GM23338 (cell line): ENCODE measurements at regions not wholly inside any gene's neighbourhood (a gene's known extent, or its start where the extent isn't known, plus 50 kb on each side); places are given as distances from the start of the nearest gene placed in this dataset.

ENCODE experiments used
- EZH2 ChIP-seq: fragments of 200-600 bp; sonication (generic); IDR thresholded peaks from one replicate; pipeline ENCODE4 v1.8.0; 2017; ENCODE audit warnings: antibody characterized with exemption, mild to moderate bottlenecking, low read depth; ENCODE audit not compliant: unreplicated experiment
- EZH2phosphoT487 ChIP-seq: fragments of 200-600 bp; sonication (generic); IDR thresholded peaks from one replicate; pipeline ENCODE4 v1.8.1; 2018; ENCODE audit warnings: antibody characterized with exemption; ENCODE audit not compliant: unreplicated experiment
- POLR2AphosphoS5 ChIP-seq: IDR thresholded peaks from 2 replicates; pipeline ENCODE4 v1.6.1; 2016; ENCODE audit warnings: antibody characterized with exemption, low read depth
- STAT1 ChIP-seq: IDR thresholded peaks from one replicate; pipeline ENCODE4 v1.6.1; 2016; ENCODE audit warnings: antibody characterized with exemption; ENCODE audit not compliant: unreplicated experiment
- TF ChIP-seq, protein P1 (sequence below), 2 experiments: fragments of 200-600 bp in 1 of 2; sonication (generic) in 1 of 2; conservative IDR thresholded peaks; 2 replicates each; pipeline versions ENCODE4 v1.5.1 to v1.6.1; 2016 to 2017; ENCODE audit warnings: antibody characterized with exemption in 2 of 2, low read depth in 2 of 2, mild to moderate bottlenecking in 2 of 2, moderate library complexity in 1 of 2
- TF ChIP-seq, protein P2 (sequence below): IDR thresholded peaks from one replicate; pipeline ENCODE4 v1.6.1; 2018; ENCODE audit warnings: antibody characterized with exemption; ENCODE audit not compliant: unreplicated experiment
- TF ChIP-seq, protein P3 (sequence below): IDR thresholded peaks from 2 replicates; pipeline ENCODE4 v1.6.1; 2016; ENCODE audit warnings: antibody characterized with exemption

DNA sequence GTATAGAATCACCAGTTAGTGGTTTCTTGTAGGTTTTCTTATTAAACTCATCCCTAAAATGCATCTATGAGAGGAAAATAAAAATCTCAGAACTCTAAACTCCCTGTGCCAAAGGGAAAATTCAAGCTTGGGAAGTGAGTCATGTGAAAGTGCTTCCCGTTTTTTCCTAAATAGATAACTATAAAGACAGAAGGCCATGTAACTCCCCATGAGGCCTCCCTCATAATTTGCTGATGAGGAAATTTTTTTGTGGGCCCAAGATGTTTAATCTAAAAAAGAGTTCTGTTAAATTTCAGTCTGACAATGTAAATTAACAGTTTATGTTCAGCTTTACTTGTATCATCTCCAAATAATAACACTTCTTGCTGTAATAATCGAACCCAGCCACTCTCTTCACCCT lies 1273.9 kb downstream of the OTOL1 start:
- TF ChIP-seq, protein P1, sequence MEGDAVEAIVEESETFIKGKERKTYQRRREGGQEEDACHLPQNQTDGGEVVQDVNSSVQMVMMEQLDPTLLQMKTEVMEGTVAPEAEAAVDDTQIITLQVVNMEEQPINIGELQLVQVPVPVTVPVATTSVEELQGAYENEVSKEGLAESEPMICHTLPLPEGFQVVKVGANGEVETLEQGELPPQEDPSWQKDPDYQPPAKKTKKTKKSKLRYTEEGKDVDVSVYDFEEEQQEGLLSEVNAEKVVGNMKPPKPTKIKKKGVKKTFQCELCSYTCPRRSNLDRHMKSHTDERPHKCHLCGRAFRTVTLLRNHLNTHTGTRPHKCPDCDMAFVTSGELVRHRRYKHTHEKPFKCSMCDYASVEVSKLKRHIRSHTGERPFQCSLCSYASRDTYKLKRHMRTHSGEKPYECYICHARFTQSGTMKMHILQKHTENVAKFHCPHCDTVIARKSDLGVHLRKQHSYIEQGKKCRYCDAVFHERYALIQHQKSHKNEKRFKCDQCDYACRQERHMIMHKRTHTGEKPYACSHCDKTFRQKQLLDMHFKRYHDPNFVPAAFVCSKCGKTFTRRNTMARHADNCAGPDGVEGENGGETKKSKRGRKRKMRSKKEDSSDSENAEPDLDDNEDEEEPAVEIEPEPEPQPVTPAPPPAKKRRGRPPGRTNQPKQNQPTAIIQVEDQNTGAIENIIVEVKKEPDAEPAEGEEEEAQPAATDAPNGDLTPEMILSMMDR (conservative IDR thresholded peaks at IDR 0.05; ENCODE audit: low read depth in 2 of 2), result no peak
- TF ChIP-seq, protein P2, sequence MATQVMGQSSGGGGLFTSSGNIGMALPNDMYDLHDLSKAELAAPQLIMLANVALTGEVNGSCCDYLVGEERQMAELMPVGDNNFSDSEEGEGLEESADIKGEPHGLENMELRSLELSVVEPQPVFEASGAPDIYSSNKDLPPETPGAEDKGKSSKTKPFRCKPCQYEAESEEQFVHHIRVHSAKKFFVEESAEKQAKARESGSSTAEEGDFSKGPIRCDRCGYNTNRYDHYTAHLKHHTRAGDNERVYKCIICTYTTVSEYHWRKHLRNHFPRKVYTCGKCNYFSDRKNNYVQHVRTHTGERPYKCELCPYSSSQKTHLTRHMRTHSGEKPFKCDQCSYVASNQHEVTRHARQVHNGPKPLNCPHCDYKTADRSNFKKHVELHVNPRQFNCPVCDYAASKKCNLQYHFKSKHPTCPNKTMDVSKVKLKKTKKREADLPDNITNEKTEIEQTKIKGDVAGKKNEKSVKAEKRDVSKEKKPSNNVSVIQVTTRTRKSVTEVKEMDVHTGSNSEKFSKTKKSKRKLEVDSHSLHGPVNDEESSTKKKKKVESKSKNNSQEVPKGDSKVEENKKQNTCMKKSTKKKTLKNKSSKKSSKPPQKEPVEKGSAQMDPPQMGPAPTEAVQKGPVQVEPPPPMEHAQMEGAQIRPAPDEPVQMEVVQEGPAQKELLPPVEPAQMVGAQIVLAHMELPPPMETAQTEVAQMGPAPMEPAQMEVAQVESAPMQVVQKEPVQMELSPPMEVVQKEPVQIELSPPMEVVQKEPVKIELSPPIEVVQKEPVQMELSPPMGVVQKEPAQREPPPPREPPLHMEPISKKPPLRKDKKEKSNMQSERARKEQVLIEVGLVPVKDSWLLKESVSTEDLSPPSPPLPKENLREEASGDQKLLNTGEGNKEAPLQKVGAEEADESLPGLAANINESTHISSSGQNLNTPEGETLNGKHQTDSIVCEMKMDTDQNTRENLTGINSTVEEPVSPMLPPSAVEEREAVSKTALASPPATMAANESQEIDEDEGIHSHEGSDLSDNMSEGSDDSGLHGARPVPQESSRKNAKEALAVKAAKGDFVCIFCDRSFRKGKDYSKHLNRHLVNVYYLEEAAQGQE, result no peak
- TF ChIP-seq EZH2 (no peak), EZH2phosphoT487 (no peak), POLR2AphosphoS5 (no peak), STAT1 (no peak)
- TF ChIP-seq, protein P3, sequence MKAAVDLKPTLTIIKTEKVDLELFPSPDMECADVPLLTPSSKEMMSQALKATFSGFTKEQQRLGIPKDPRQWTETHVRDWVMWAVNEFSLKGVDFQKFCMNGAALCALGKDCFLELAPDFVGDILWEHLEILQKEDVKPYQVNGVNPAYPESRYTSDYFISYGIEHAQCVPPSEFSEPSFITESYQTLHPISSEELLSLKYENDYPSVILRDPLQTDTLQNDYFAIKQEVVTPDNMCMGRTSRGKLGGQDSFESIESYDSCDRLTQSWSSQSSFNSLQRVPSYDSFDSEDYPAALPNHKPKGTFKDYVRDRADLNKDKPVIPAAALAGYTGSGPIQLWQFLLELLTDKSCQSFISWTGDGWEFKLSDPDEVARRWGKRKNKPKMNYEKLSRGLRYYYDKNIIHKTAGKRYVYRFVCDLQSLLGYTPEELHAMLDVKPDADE, result no peak
